HepG2 (cell line): ENCODE measurements at regions not wholly inside any gene's neighbourhood (a gene's known extent, or its start where the extent isn't known, plus 50 kb on each side); places are given as distances from the start of the nearest gene placed in this dataset.

ENCODE experiments used
- CBX5 ChIP-seq: sonication (generic); formaldehyde crosslinking; IDR thresholded peaks from 2 replicates; pipeline ENCODE4 v1.4.0; 2020; ENCODE audit warnings: missing genetic modification reagents, borderline replicate concordance
- ERF ChIP-seq: IDR thresholded peaks from 2 replicates; pipeline ENCODE4 v1.6.1; 2018; ENCODE audit warnings: missing biosample characterization, missing genetic modification reagents
- MXI1 ChIP-seq: IDR thresholded peaks from 3 replicates; pipeline ENCODE4 v1.6.1; 2012; ENCODE audit warnings: low read depth, low read length, inconsistent platforms, borderline replicate concordance
- PCBP1 ChIP-seq: fragments of 200-400 bp; formaldehyde crosslinking; IDR thresholded peaks from 2 replicates; pipeline ENCODE4 v1.6.1; 2017; ENCODE audit warnings: mild to moderate bottlenecking, low read depth, low read length, borderline replicate concordance
- PTBP1 ChIP-seq: fragments of 200-400 bp; formaldehyde crosslinking; IDR thresholded peaks from 2 replicates; pipeline ENCODE4 v1.6.1; 2018; ENCODE audit warnings: low read length, low read depth; ENCODE audit not compliant: poor library complexity, severe bottlenecking
- TCF12 ChIP-seq, 2 experiments: fragments of 450-650 bp in 1 of 2; sonication (generic) in 1 of 2; formaldehyde crosslinking in 1 of 2; IDR thresholded peaks; 2 replicates each; pipeline versions ENCODE4 v1.6.1 to v1.8.0; 2017 to 2022; ENCODE audit warnings: antibody characterized with exemption in 1 of 2, mild to moderate bottlenecking in 1 of 2, missing genetic modification reagents in 1 of 2, moderate library complexity in 1 of 2
- ZFP82 ChIP-seq: sonication (generic); formaldehyde crosslinking; IDR thresholded peaks from 2 replicates; pipeline ENCODE4 v1.5.1; 2020; ENCODE audit warnings: mild to moderate bottlenecking, missing genetic modification reagents, borderline replicate concordance
- ZNF687 ChIP-seq: sonication (generic); formaldehyde crosslinking; IDR thresholded peaks from 2 replicates; pipeline ENCODE4 v1.5.1; 2020; ENCODE audit warnings: mild to moderate bottlenecking, missing genetic modification reagents, moderate library complexity
- ZNF850 ChIP-seq: sonication (generic); formaldehyde crosslinking; conservative IDR thresholded peaks from 2 replicates; pipeline ENCODE4 v1.9.0; 2021; ENCODE audit warnings: mild to moderate bottlenecking, missing genetic modification reagents
- TF ChIP-seq, protein P1 (sequence below): sonication (generic); formaldehyde crosslinking; IDR thresholded peaks from 2 replicates; pipeline ENCODE4 v1.4.0; 2020; ENCODE audit warnings: missing genetic modification reagents
- TF ChIP-seq, protein P2 (sequence below): sonication (generic); formaldehyde crosslinking; IDR thresholded peaks from 2 replicates; pipeline ENCODE4 v1.5.0; 2020; ENCODE audit warnings: mild to moderate bottlenecking, missing genetic modification reagents, moderate library complexity

DNA sequence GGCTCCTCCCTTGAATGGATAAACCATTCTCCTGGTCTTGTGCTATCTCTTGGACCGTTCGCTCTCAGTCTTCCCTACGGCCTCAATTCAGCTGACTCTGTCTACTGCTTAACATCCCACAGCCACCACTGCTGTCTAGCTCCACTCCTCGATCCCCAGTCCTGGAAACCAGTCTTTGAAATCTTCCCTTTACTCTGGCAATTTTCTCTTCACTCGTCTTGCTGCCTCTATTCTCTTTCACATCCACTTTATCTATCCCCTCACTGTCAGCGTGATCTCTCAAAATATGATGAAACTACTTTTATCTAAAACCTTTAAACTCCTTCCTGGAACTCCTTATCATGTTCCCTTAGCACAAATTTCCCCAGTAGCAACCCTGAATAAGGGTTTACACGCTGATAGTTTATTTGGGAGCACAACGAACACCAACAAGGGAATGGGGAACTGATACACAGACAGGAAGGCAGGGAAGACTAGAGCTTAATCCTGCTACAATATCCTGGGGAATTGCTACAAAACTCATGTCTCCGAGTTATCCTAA, 131.6 kb upstream of the SAMSN1 start:
- TF ChIP-seq PCBP1 (no peak), MXI1 (no peak), ERF (CRISPR knock-in tag) (no peak), TCF12 (IDR thresholded peaks at IDR 0.05) (no peak), TCF12 (CRISPR knock-in tag; IDR thresholded peaks at IDR 0.05) (no peak), PTBP1 (no peak), CBX5 (CRISPR knock-in tag) (no peak), ZFP82 (CRISPR knock-in tag) (no peak), ZNF687 (no peak), ZNF850 (CRISPR knock-in tag) (no peak)
- TF ChIP-seq, protein P1, sequence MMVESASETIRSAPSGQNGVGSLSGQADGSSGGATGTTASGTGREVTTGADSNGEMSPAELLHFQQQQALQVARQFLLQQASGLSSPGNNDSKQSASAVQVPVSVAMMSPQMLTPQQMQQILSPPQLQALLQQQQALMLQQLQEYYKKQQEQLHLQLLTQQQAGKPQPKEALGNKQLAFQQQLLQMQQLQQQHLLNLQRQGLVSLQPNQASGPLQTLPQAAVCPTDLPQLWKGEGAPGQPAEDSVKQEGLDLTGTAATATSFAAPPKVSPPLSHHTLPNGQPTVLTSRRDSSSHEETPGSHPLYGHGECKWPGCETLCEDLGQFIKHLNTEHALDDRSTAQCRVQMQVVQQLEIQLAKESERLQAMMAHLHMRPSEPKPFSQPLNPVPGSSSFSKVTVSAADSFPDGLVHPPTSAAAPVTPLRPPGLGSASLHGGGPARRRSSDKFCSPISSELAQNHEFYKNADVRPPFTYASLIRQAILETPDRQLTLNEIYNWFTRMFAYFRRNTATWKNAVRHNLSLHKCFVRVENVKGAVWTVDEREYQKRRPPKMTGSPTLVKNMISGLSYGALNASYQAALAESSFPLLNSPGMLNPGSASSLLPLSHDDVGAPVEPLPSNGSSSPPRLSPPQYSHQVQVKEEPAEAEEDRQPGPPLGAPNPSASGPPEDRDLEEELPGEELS (CRISPR knock-in tag): no peak
- TF ChIP-seq, protein P2, sequence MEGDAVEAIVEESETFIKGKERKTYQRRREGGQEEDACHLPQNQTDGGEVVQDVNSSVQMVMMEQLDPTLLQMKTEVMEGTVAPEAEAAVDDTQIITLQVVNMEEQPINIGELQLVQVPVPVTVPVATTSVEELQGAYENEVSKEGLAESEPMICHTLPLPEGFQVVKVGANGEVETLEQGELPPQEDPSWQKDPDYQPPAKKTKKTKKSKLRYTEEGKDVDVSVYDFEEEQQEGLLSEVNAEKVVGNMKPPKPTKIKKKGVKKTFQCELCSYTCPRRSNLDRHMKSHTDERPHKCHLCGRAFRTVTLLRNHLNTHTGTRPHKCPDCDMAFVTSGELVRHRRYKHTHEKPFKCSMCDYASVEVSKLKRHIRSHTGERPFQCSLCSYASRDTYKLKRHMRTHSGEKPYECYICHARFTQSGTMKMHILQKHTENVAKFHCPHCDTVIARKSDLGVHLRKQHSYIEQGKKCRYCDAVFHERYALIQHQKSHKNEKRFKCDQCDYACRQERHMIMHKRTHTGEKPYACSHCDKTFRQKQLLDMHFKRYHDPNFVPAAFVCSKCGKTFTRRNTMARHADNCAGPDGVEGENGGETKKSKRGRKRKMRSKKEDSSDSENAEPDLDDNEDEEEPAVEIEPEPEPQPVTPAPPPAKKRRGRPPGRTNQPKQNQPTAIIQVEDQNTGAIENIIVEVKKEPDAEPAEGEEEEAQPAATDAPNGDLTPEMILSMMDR: no peak
